Duodenal mucosa (tissue), 2 donors: ENCODE measurements at regions not wholly inside any gene's neighbourhood (a gene's known extent, or its start where the extent isn't known, plus 50 kb on each side); places are given as distances from the start of the nearest gene placed in this dataset.

Source experiments
- H3K27ac ChIP-seq: one replicate; pipeline ENCODE4 v1.7.0; 2013; ENCODE audit warnings: low read depth, low read length
- H3K27me3 ChIP-seq, 2 donors: one replicate each; pipeline ENCODE4 v1.7.0; 2013; ENCODE audit warnings: low read length in 2 of 2, control low read depth in 1 of 2; ENCODE audit not compliant: insufficient read depth in 2 of 2, control insufficient read depth in 1 of 2
- H3K36me3 ChIP-seq, 2 donors: one replicate each; pipeline ENCODE4 v1.7.0; 2013; ENCODE audit warnings: low read length in 2 of 2, control low read depth in 1 of 2; ENCODE audit not compliant: insufficient read depth in 2 of 2, control insufficient read depth in 1 of 2
- H3K4me1 ChIP-seq, 2 donors: one replicate each; pipeline ENCODE4 v1.7.0; 2013; ENCODE audit warnings: low read length in 2 of 2, control low read depth in 1 of 2; ENCODE audit not compliant: insufficient read depth in 2 of 2, control insufficient read depth in 1 of 2
- H3K4me3 ChIP-seq, 2 donors: one replicate each; pipeline ENCODE4 v1.7.0; 2013; ENCODE audit warnings: low read length in 2 of 2, low read depth in 1 of 2
- H3K9ac ChIP-seq, 2 donors: one replicate each; pipeline ENCODE4 v1.7.0; 2013; ENCODE audit warnings: low read length in 2 of 2, low read depth in 1 of 2
- H3K9me3 ChIP-seq, 2 donors: one replicate each; pipeline ENCODE4 v1.7.0; 2013; ENCODE audit warnings: low read length in 2 of 2, control low read depth in 1 of 2; ENCODE audit not compliant: control insufficient read depth in 1 of 2

- H3K9me3 ChIP-seq, result no peaks in the 10 kb centered on the region
- no peaks in the 10 kb centered on the region for H3K36me3 ChIP-seq
- no peaks in the 10 kb centered on the region for H3K4me1 ChIP-seq
- no peak overlapping the region for H3K4me3 ChIP-seq
- no peak overlapping the region for H3K27ac ChIP-seq
- no peak overlapping the region for H3K9ac ChIP-seq
- no peaks in the 10 kb centered on the region for H3K27me3 ChIP-seq
Observed at GRCh38 chr20:60362531-60362930, 404.3 kb downstream of the CDH26 start.

DNA sequence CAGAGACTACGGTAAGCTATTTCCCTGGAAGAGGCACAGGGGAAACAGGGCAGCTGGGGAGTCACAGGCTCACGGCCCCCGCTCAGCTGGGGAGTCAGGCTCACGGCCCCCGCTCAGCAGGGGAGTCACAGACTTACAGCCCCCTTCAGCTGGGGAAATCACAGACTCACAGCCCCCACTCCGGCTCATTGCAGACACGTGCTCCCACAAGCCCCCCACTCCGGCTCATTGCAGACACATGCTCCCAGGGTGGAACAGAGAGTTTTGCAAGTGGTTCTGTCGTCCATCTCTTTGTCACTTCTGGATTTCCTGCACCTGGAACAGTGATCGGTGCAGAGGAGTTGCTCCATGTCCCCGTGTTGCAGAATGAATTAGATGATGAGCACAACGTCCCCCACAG, 405.5 kb downstream of the CDH26 start:
- no peaks in the 10 kb centered on the region for H3K27me3 ChIP-seq
- no peak overlapping the region for H3K9ac ChIP-seq
- H3K9me3 ChIP-seq, result no peaks in the 10 kb centered on the region
- no peak overlapping the region for H3K27ac ChIP-seq
- H3K4me1 ChIP-seq, result no peaks in the 10 kb centered on the region
- no peaks in the 10 kb centered on the region for H3K36me3 ChIP-seq
- no peak overlapping the region for H3K4me3 ChIP-seq

GRCh38 chr20:60365064-60365666, 406.9 kb downstream of the CDH26 start:
- H3K27me3 ChIP-seq, result no peaks in the 10 kb centered on the region

GRCh38 chr20:60365882-60366281, 407.7 kb downstream of the CDH26 start:
- Histone ChIP-seq H3K36me3 (no peaks in the 10 kb centered on the region), H3K9ac (no peak overlapping the region), H3K27ac (no peak overlapping the region), H3K27me3 (no peaks in the 10 kb centered on the region), H3K4me3 (no peak overlapping the region), H3K4me1 (no peaks in the 10 kb centered on the region), H3K9me3 (no peaks in the 10 kb centered on the region)

More at GRCh38 chr20:60365064-60365666, 406.9 kb downstream of the CDH26 start:
- no peak overlapping the region for H3K9ac ChIP-seq
- no peaks in the 10 kb centered on the region for H3K4me1 ChIP-seq
- H3K4me3 ChIP-seq, result no peak overlapping the region
- H3K27ac ChIP-seq, result no peak overlapping the region
- no peaks in the 10 kb centered on the region for H3K36me3 ChIP-seq
- H3K9me3 ChIP-seq, result no peaks in the 10 kb centered on the region

GRCh38 chr20:60371384-60371783, 413.2 kb downstream of the CDH26 start:
- H3K27me3 ChIP-seq, result no peaks in the 10 kb centered on the region
- H3K9me3 ChIP-seq, result peaks cover 0 to 4% of the 10 kb centered on the region in 2 donors
- no peaks in the 10 kb centered on the region for H3K4me1 ChIP-seq
- H3K27ac ChIP-seq, result no peak overlapping the region
- no peaks in the 10 kb centered on the region for H3K36me3 ChIP-seq
- H3K9ac ChIP-seq, result no peak overlapping the region
- no peak overlapping the region for H3K4me3 ChIP-seq

- H3K9ac ChIP-seq, result no peak overlapping the region
- H3K36me3 ChIP-seq, result no peaks in the 10 kb centered on the region
- H3K27me3 ChIP-seq, result no peaks in the 10 kb centered on the region
- H3K4me3 ChIP-seq, result no peak overlapping the region
- no peaks in the 10 kb centered on the region for H3K4me1 ChIP-seq
- no peak overlapping the region for H3K27ac ChIP-seq
- H3K9me3 ChIP-seq, result peaks cover 0 to 4% of the 10 kb centered on the region in 2 donors
Observed at GRCh38 chr20:60372275-60372674, 414.1 kb downstream of the CDH26 start.

DNA sequence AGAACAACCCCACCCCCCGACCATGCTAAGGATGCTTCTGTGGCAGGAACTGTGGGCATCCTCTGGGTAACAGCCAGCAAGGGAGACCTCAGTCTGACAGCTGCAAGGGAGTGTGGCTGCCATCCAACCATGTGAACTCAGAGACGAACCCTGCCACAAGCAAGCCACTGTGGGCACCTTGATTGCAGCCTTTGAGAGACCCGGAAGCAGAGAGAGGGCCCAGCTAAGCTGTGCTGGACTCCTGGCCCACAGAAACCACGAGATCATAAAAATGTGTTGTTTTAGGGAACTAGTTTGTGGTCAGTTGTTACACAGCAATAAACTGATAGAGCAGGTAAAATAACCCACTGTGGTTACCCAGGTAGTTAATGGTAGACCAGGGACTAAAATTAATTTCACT, 414.6 kb downstream of the CDH26 start:
- no peaks in the 10 kb centered on the region for H3K27me3 ChIP-seq
- H3K4me3 ChIP-seq, result no peak overlapping the region
- H3K9me3 ChIP-seq, result peaks cover 0 to 4% of the 10 kb centered on the region in 2 donors
- H3K9ac ChIP-seq, result no peak overlapping the region
- H3K4me1 ChIP-seq, result no peaks in the 10 kb centered on the region
- no peaks in the 10 kb centered on the region for H3K36me3 ChIP-seq
- no peak overlapping the region for H3K27ac ChIP-seq

DNA sequence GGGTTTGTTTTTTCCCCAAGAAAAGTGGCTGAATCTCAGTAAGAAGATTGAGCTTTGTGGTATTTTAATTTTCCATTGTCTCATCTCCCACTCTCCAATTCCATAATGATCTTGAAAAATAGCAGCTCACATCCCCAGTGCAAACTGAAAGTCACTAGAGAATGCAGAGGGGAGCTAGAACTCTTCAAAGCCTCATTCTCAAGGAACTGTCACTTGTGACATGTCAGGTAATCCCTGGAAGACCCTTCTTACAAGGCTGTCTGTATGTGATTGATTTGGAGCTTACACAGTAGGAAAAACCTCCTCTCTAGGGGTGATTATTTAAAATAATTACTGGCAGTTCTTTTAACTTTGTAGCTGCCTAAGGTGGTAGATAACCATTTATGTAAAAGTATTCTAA, 420.4 kb downstream of the CDH26 start:
- no peaks in the 10 kb centered on the region for H3K36me3 ChIP-seq
- no peak overlapping the region for H3K9ac ChIP-seq
- no peaks in the 10 kb centered on the region for H3K4me1 ChIP-seq
- H3K27me3 ChIP-seq, result no peaks in the 10 kb centered on the region
- peaks cover 0 to 3% of the 10 kb centered on the region in 2 donors for H3K9me3 ChIP-seq
- no peak overlapping the region for H3K27ac ChIP-seq
- H3K4me3 ChIP-seq, result no peak overlapping the region

- Histone ChIP-seq H3K4me3 (no peak overlapping the region), H3K27me3 (no peaks in the 10 kb centered on the region), H3K36me3 (no peaks in the 10 kb centered on the region), H3K9ac (no peak overlapping the region), H3K9me3 (peaks cover 0 to 5% of the 10 kb centered on the region in 2 donors), H3K27ac (no peak overlapping the region), H3K4me1 (no peaks in the 10 kb centered on the region)
Observed at GRCh38 chr20:60381643-60382400, 423.6 kb downstream of the CDH26 start.

DNA sequence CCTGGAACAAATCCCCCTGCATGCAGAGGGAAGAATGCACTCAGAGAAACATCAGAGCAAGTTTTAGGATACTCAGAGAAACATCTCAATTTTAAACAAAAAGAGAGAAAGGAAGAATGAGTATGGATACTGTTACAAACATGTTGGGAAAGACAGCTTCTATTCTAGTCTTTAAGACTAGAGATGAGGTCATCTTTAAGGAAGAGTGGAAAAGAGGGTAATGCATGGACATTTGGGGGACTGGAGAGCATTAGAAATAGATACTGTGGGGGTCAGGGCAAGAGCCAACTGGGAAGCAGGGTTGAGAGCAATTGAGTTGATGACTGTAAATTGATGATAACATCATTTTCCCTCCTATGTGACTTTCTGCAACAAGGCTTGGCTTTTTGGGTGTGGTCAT, 431.2 kb downstream of the CDH26 start:
- no peak overlapping the region for H3K9ac ChIP-seq

More for the DNA sequence above, 431.2 kb downstream of the CDH26 start:
- Histone ChIP-seq H3K4me3 (no peak overlapping the region), H3K27ac (no peak overlapping the region), H3K36me3 (no peaks in the 10 kb centered on the region), H3K9me3 (peaks cover 0 to 5% of the 10 kb centered on the region in 2 donors), H3K27me3 (no peaks in the 10 kb centered on the region), H3K4me1 (no peaks in the 10 kb centered on the region)
